H1 (cell line): ENCODE measurements at regions not wholly inside any gene's neighbourhood (a gene's known extent, or its start where the extent isn't known, plus 50 kb on each side); places are given as distances from the start of the nearest gene placed in this dataset.

Experiments used
- CHD1 ChIP-seq: IDR thresholded peaks from 2 replicates; pipeline ENCODE4 v1.6.1; 2012; ENCODE audit warnings: low read depth, low read length, improper control_type of control experiment
- CTCF ChIP-seq, 3 experiments: IDR thresholded peaks; 1 replicate in 2 of 3; 2 replicates in 1 of 3; pipeline versions ENCODE4 v1.5.1 to v1.6.1; 2011; ENCODE audit warnings: low read length in 3 of 3, mild to moderate bottlenecking in 3 of 3, inconsistent platforms in 2 of 3, low read depth in 1 of 3, moderate library complexity in 1 of 3; ENCODE audit not compliant: insufficient read depth in 1 of 3; ENCODE audit errors: control extremely low read depth in 1 of 3
- E2F6 ChIP-seq: IDR thresholded peaks from 2 replicates; pipeline ENCODE4 v1.6.1; 2012; ENCODE audit warnings: inconsistent platforms
- EP300 ChIP-seq, 2 experiments: IDR thresholded peaks; 1 replicate in 1 of 2; 2 replicates in 1 of 2; pipeline ENCODE4 v1.6.1; 2011 to 2012; ENCODE audit warnings: low read depth in 2 of 2, low read length in 2 of 2, mild to moderate bottlenecking in 2 of 2, borderline replicate concordance in 1 of 2, inconsistent platforms in 1 of 2, moderate library complexity in 1 of 2
- EZH2 ChIP-seq: fragments of 200-600 bp; sonication (generic); IDR thresholded peaks from 2 replicates; pipeline ENCODE4 v1.7.1; 2012; ENCODE audit warnings: low read depth, mild to moderate bottlenecking, moderate library complexity, low read length, inconsistent platforms; ENCODE audit not compliant: severe bottlenecking
- MAX ChIP-seq: IDR thresholded peaks from 2 replicates; pipeline ENCODE4 v1.6.1; 2012; ENCODE audit warnings: inconsistent platforms
- PHF8 ChIP-seq: fragments of 200-600 bp; sonication (generic); conservative IDR thresholded peaks from 2 replicates; pipeline ENCODE4 v1.7.1; 2012; ENCODE audit warnings: low read depth, mild to moderate bottlenecking, inconsistent platforms, low read length, moderate library complexity
- POLR2A ChIP-seq, 2 experiments: IDR thresholded peaks; 1 replicate in 1 of 2; 2 replicates in 1 of 2; pipeline ENCODE4 v1.6.1; 2011; ENCODE audit warnings: low read depth in 2 of 2, low read length in 2 of 2, mild to moderate bottlenecking in 2 of 2; ENCODE audit errors: control extremely low read depth in 1 of 2
- POLR2AphosphoS5 ChIP-seq: IDR thresholded peaks from 2 replicates; pipeline ENCODE4 v1.6.1; 2011; ENCODE audit warnings: low read depth, low read length
- RAD21 ChIP-seq, 2 experiments: IDR thresholded peaks in 1 of 2; conservative IDR thresholded peaks in 1 of 2; 2 replicates each; pipeline ENCODE4 v1.6.1; 2011; ENCODE audit warnings: low read depth in 2 of 2, low read length in 2 of 2, improper control_type of control experiment in 1 of 2, inconsistent platforms in 1 of 2, mild to moderate bottlenecking in 1 of 2, moderate library complexity in 1 of 2
- RXRA ChIP-seq: IDR thresholded peaks from 2 replicates; pipeline ENCODE4 v1.6.1; 2011; ENCODE audit warnings: low read depth, mild to moderate bottlenecking, low read length, moderate library complexity; ENCODE audit not compliant: insufficient read depth
- SAP30 ChIP-seq: fragments of 300-600 bp; sonication (generic); IDR thresholded peaks from 2 replicates; pipeline ENCODE4 v1.7.1; 2012; ENCODE audit warnings: low read length, moderate library complexity, mild to moderate bottlenecking, inconsistent platforms; ENCODE audit not compliant: insufficient read depth, insufficient replicate concordance
- SIX5 ChIP-seq: IDR thresholded peaks from 2 replicates; pipeline ENCODE4 v1.6.1; 2011; ENCODE audit warnings: mild to moderate bottlenecking, low read depth, low read length

GRCh38 chrX:34365471-34365870 lies 233.4 kb upstream of the FAM47A start:
- TF ChIP-seq MAX (no peak), PHF8 (no peak), POLR2A (IDR thresholded peaks at IDR 0.05; ENCODE audit: control extremely low read depth in 1 of 2, low read depth in 2 of 2, low read length in 2 of 2) (no peak), RXRA (no peak), EZH2 (no peak), EP300 (IDR thresholded peaks at IDR 0.05; ENCODE audit: borderline replicate concordance in 1 of 2, low read depth in 2 of 2, low read length in 2 of 2) (no peak), SAP30 (no peak), CTCF (IDR thresholded peaks at IDR 0.05; ENCODE audit: control extremely low read depth in 1 of 3, insufficient read depth in 1 of 3, low read depth in 1 of 3, low read length in 3 of 3) (peak in 2 of 3 experiments; percentile 19 to 50; a peak in 2 of 4 replicates), CHD1 (no peak), SIX5 (no peak), POLR2AphosphoS5 (no peak), RAD21 (IDR thresholded peaks at IDR 0.05 in 1 of 2, conservative IDR thresholded peaks at IDR 0.05 in 1 of 2; ENCODE audit: low read depth in 2 of 2, low read length in 2 of 2) (peak; percentile 74 to 77), E2F6 (no peak)
